Fibroblast of pulmonary artery (primary cell): ENCODE measurements at regions not wholly inside any gene's neighbourhood (a gene's known extent, or its start where the extent isn't known, plus 50 kb on each side); places are given as distances from the start of the nearest gene placed in this dataset.

Experiments
- DNase-seq: peaks from one replicate; pipeline ENCODE4 v3.0.0-alpha.2; 2010; ENCODE audit warnings: low read depth
- H3K4me3 ChIP-seq: replicated peaks from 2 replicates; pipeline ENCODE4 v1.5.1; 2011; ENCODE audit warnings: low read depth, mild to moderate bottlenecking, control low read depth, low read length, moderate library complexity
- TF ChIP-seq, protein P1 (sequence below): IDR thresholded peaks from 2 replicates; pipeline ENCODE4 v1.5.1; 2011; ENCODE audit warnings: mild to moderate bottlenecking, control low read depth, low read length, inconsistent platforms; ENCODE audit errors: missing control alignments

DNA sequence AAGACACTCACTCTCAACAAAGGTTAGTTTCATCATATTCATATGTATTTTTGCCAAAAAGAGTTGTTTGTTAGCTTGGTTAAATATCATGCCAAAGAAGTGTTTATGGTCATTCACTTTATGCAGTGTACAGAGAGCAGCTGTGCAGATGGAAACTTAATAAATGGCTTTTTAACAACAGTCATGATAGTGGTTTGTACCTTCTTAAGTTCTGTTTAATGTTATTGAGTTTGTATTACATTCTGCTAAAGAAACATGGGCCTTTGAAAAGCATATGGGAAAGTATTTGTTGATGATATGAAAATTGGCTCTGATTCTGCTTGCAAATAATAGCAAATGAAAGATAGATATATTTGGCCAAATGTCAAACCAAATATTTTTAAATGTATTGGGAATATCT lies 607.3 kb downstream of the NCAM2 start:
- TF ChIP-seq, protein P1, sequence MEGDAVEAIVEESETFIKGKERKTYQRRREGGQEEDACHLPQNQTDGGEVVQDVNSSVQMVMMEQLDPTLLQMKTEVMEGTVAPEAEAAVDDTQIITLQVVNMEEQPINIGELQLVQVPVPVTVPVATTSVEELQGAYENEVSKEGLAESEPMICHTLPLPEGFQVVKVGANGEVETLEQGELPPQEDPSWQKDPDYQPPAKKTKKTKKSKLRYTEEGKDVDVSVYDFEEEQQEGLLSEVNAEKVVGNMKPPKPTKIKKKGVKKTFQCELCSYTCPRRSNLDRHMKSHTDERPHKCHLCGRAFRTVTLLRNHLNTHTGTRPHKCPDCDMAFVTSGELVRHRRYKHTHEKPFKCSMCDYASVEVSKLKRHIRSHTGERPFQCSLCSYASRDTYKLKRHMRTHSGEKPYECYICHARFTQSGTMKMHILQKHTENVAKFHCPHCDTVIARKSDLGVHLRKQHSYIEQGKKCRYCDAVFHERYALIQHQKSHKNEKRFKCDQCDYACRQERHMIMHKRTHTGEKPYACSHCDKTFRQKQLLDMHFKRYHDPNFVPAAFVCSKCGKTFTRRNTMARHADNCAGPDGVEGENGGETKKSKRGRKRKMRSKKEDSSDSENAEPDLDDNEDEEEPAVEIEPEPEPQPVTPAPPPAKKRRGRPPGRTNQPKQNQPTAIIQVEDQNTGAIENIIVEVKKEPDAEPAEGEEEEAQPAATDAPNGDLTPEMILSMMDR = no peak
- H3K4me3 ChIP-seq = no peak overlapping the region
- DNase-seq = no peak

DNA sequence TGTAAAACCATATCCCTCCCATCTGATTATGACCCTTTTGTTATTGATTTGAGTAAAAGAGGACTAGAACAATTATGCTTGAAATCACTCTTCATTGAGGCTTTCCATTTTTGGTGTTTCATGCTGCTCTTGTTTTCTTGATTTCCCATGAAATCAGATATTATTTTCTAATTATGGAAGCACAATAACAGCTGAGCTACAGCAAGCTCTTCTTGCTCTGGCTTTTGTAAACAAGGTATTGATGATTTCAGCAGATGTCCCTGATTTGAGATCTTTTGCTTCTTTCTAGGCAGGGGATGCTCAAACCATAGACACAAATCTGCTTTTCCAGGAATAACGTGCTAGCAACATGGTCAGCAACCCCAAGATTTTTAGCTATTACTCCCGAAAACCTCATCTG lies 607.8 kb downstream of the NCAM2 start:
- TF ChIP-seq, protein P1 = no peak
- no peak overlapping the region for H3K4me3 ChIP-seq
- no peak for DNase-seq

- DNase-seq = peak; percentile 94
- no peak overlapping the region for H3K4me3 ChIP-seq
- TF ChIP-seq, protein P1 = no peak
Measured at GRCh38 chr21:21612466-21612865, 614.3 kb downstream of the NCAM2 start.

- no peak for DNase-seq
- no peak overlapping the region for H3K4me3 ChIP-seq
- TF ChIP-seq, protein P1 = no peak
Measured at GRCh38 chr21:21614966-21615365, 616.8 kb downstream of the NCAM2 start.

DNA sequence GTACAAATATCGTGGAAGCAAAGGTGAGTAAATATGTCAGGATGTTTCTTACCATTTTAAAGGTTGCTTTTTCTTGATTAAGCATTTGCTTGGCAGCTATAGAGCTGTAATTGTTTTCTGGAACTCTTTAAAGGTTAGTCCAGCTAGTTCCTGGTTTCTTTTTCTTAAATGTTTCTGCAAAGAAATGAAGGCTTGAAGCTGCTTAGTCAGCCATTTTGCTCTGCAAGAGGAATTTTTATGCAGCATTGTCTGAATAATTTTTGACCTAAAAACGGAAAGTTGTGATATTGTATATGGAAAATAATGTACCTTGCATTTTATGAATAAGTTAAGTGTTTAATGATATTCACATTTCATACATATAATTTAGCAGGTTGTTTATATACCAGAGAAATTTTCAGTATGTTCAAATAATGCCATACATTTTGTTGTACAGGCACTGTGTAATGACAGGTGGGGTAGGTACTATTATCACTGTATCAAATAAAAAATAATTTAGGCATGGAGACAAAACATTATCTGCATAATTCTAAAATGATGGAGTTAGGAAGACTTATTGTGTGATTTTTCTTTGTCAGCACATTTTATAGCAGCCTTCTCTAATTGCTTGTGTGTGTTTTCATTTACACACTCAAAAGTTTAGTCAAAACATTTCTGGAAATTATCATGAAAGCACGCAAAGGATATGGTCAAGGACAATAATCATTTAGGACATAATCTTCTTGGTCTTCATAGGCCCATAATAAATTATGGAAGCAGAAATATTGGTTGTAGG lies 624.4 kb downstream of the NCAM2 start:
- no peak for DNase-seq
- no peak overlapping the region for H3K4me3 ChIP-seq
- TF ChIP-seq, protein P1 = no peak

- H3K4me3 ChIP-seq = no peak overlapping the region
- TF ChIP-seq, protein P1 = no peak
- peak; percentile 65 for DNase-seq
Measured at GRCh38 chr21:21624674-21625073, 626.5 kb downstream of the NCAM2 start.

DNA sequence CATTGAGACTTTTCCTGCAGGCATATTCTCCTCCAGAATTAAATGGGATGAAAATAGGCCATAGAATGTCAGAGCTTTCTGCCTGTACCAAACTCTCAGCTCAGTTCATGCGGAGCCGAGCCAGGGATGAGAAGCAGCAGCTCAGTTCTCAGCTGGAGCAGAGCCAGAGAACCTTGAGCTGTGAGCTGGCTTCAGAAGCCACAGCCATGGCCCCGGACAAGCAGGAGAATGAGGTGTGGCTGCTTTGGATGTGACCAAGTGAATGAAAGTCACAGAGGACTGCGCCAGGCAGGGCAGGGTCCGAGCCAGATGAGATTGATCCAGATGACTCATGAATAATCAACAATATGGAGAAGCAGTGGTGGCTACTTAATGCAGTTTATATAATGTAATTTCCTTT lies 633.8 kb downstream of the NCAM2 start:
- no peak overlapping the region for H3K4me3 ChIP-seq
- DNase-seq = peak; percentile 11
- TF ChIP-seq, protein P1 = no peak
